ENCODE measurements at regions not wholly inside any gene's neighbourhood (a gene's known extent, or its start where the extent isn't known, plus 50 kb on each side); places are given as distances from the start of the nearest gene placed in this dataset.

DNA sequence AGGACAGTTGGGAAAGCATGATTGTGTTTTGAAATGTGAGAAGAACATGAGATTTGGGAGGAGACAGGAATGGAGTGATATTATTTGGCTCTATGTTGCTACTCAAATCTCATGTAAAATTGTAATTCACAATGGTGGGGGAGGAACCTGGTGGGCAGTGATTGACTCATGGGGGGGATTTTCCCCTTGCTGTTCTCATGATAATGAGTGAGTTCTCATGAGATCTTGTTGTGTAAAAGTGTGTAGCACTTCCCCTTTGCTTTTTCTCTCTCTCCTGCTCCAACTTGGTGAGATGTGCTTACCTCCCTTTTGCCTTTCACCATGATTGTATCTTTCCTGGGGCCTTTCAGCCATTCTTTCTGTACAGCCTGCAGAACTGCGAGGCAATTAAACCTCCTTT, 1261.0 kb upstream of the ATXN8OS start:
- Histone ChIP-seq H3K79me2 (ENCODE audit: low read length) (no peaks in the 10 kb centered on the region), H3K4me3 (ENCODE audit: low read length) (no peak overlapping the region), H2AFZ (ENCODE audit: low read depth, low read length) (no peak overlapping the region), H3K9me3 (ENCODE audit: insufficient read depth, low read length) (no peaks in the 10 kb centered on the region), H4K20me1 (ENCODE audit: insufficient read depth, low read length) (no peaks in the 10 kb centered on the region), H3K27me3 (ENCODE audit: low read depth, low read length) (no peaks in the 10 kb centered on the region), H3K4me1 (ENCODE audit: low read length) (peaks cover 38% of the 10 kb centered on the region), H3K27ac (ENCODE audit: low read length) (peak overlapping the region; percentile 48), H3K36me3 (replicated peaks; ENCODE audit: low read depth, low read length) (no peaks in the 10 kb centered on the region), H3K4me2 (ENCODE audit: low read length) (peak overlapping the region; percentile 42), H3K9ac (ENCODE audit: low read length) (no peak overlapping the region)
- TF ChIP-seq, protein P1, sequence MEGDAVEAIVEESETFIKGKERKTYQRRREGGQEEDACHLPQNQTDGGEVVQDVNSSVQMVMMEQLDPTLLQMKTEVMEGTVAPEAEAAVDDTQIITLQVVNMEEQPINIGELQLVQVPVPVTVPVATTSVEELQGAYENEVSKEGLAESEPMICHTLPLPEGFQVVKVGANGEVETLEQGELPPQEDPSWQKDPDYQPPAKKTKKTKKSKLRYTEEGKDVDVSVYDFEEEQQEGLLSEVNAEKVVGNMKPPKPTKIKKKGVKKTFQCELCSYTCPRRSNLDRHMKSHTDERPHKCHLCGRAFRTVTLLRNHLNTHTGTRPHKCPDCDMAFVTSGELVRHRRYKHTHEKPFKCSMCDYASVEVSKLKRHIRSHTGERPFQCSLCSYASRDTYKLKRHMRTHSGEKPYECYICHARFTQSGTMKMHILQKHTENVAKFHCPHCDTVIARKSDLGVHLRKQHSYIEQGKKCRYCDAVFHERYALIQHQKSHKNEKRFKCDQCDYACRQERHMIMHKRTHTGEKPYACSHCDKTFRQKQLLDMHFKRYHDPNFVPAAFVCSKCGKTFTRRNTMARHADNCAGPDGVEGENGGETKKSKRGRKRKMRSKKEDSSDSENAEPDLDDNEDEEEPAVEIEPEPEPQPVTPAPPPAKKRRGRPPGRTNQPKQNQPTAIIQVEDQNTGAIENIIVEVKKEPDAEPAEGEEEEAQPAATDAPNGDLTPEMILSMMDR (IDR thresholded peaks at IDR 0.05; ENCODE audit: low read depth, low read length): no peak
- no peak for TF ChIP-seq EZH2phosphoT487 (IDR thresholded peaks at IDR 0.05; ENCODE audit: low read depth)

DNA sequence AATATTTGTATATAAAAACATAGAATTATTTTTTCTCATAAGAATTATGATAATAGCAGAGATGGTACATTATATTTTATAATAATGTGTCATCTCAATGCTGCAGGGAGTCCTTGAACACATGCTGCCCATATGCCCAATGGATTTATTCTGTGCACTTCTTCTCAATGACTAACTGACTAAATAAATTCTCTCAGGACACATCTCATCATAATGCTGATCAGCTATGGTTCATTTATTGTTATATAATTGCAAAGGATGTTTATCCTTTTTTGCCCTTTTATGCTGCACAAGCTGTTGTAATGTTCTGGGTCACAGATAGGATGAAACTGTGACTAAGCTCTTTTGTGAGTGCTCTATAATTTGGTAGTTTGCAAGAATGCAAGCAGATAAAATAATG, 1273.3 kb upstream of the ATXN8OS start:
- no peak for TF ChIP-seq EZH2phosphoT487 (IDR thresholded peaks at IDR 0.05; ENCODE audit: low read depth)
- TF ChIP-seq, protein P1 (IDR thresholded peaks at IDR 0.05; ENCODE audit: low read depth, low read length): no peak
- Histone ChIP-seq H3K27me3 (ENCODE audit: low read depth, low read length) (no peaks in the 10 kb centered on the region), H3K4me3 (ENCODE audit: low read length) (no peak overlapping the region), H3K36me3 (replicated peaks; ENCODE audit: low read depth, low read length) (no peaks in the 10 kb centered on the region), H3K4me1 (ENCODE audit: low read length) (no peaks in the 10 kb centered on the region), H4K20me1 (ENCODE audit: insufficient read depth, low read length) (no peaks in the 10 kb centered on the region), H3K27ac (ENCODE audit: low read length) (no peak overlapping the region), H3K9me3 (ENCODE audit: insufficient read depth, low read length) (no peaks in the 10 kb centered on the region), H3K79me2 (ENCODE audit: low read length) (no peaks in the 10 kb centered on the region), H3K9ac (ENCODE audit: low read length) (no peak overlapping the region), H3K4me2 (ENCODE audit: low read length) (no peak overlapping the region), H2AFZ (ENCODE audit: low read depth, low read length) (no peak overlapping the region)

DNA sequence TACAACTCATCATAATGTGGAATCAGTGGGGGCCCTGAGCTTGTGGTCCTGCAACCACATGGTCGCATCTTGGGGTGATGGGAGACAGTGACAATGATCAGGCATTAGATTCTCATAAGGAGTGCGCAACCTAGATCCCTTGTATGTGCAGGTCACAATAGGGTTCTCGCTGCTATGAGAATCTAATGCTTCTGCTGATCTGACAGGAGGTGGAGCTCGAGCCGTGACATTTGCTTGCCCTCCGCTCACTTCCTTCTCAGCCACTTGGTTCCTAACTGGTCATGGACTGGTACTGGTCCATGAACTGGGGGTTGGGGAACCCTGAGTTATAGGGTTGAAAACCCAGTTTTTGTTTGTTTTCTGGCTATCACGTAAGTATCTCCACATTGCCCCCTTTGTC, 1290.9 kb upstream of the ATXN8OS start:
- Histone ChIP-seq H3K36me3 (replicated peaks; ENCODE audit: low read depth, low read length) (no peaks in the 10 kb centered on the region), H3K27me3 (ENCODE audit: low read depth, low read length) (no peaks in the 10 kb centered on the region), H3K79me2 (ENCODE audit: low read length) (no peaks in the 10 kb centered on the region), H4K20me1 (ENCODE audit: insufficient read depth, low read length) (no peaks in the 10 kb centered on the region), H3K4me3 (ENCODE audit: low read length) (no peak overlapping the region), H3K9me3 (ENCODE audit: insufficient read depth, low read length) (no peaks in the 10 kb centered on the region), H3K4me1 (ENCODE audit: low read length) (peaks cover 10% of the 10 kb centered on the region; the same call in 1 of the 2 replicates), H3K9ac (ENCODE audit: low read length) (no peak overlapping the region), H3K27ac (ENCODE audit: low read length) (no peak overlapping the region), H2AFZ (ENCODE audit: low read depth, low read length) (no peak overlapping the region), H3K4me2 (ENCODE audit: low read length) (no peak overlapping the region)
- TF ChIP-seq EZH2phosphoT487 (IDR thresholded peaks at IDR 0.05; ENCODE audit: low read depth): no peak
- TF ChIP-seq, protein P1 (IDR thresholded peaks at IDR 0.05; ENCODE audit: low read depth, low read length): 0 out of 2 replicates have a peak, but pooled peaks have one; percentile 17

DNA sequence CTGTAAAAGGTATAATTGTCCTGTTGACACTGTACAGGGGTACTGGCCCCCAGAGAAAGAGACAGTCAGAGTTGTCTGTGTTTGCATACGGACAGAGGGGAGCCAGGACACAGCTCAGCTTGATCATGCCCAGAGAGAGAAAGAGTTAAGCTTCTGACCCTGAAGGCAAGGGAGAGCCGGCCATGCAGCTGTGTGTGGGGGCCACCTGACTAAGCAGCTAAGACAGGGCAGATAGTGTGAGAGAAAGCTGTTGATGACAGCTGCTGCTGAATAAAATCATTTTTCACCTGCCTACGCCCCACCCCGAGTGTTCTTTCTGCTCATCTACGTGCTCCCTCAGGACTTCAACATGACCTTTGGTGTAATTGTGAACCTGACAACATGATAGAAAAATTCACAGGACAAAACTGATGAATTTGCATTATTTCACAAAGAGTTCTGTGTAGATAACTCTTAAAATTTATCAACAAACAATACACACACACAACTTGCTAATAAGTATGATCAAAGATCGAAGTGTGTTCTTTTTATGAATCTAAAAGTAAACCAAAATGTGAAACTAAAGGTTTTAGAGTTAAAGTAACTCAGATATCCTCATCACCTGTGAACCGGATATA, 1294.3 kb upstream of the ATXN8OS start:
- TF ChIP-seq EZH2phosphoT487 (IDR thresholded peaks at IDR 0.05; ENCODE audit: low read depth): no peak
- TF ChIP-seq, protein P1 (IDR thresholded peaks at IDR 0.05; ENCODE audit: low read depth, low read length): no peak
- Histone ChIP-seq H3K27ac (ENCODE audit: low read length) (no peak overlapping the region), H3K27me3 (ENCODE audit: low read depth, low read length) (no peaks in the 10 kb centered on the region), H3K36me3 (replicated peaks; ENCODE audit: low read depth, low read length) (no peaks in the 10 kb centered on the region), H3K9ac (ENCODE audit: low read length) (no peak overlapping the region), H3K4me2 (ENCODE audit: low read length) (no peak overlapping the region), H4K20me1 (ENCODE audit: insufficient read depth, low read length) (no peaks in the 10 kb centered on the region), H2AFZ (ENCODE audit: low read depth, low read length) (no peak overlapping the region), H3K79me2 (ENCODE audit: low read length) (no peaks in the 10 kb centered on the region), H3K4me1 (ENCODE audit: low read length) (peaks cover 10% of the 10 kb centered on the region; the same call in 1 of the 2 replicates), H3K9me3 (ENCODE audit: insufficient read depth, low read length) (no peaks in the 10 kb centered on the region), H3K4me3 (ENCODE audit: low read length) (no peak overlapping the region)
